ENCODE measurements at regions not wholly inside any gene's neighbourhood (a gene's known extent, or its start where the extent isn't known, plus 50 kb on each side); places are given as distances from the start of the nearest gene placed in this dataset.

- TF ChIP-seq CTCF (IDR thresholded peaks at IDR 0.05; ENCODE audit: insufficient read depth, low read length) (no peak), GABPA (IDR thresholded peaks at IDR 0.05; ENCODE audit: low read depth) (no peak), REST (IDR thresholded peaks at IDR 0.05; ENCODE audit: insufficient replicate concordance, low read depth) (no peak), POLR2AphosphoS5 (IDR thresholded peaks at IDR 0.05; ENCODE audit: low read depth) (no peak), SPI1 (IDR thresholded peaks at IDR 0.05; ENCODE audit: borderline replicate concordance, low read depth) (no peak)
These were observed 193.9 kb upstream of the MVB12B start for GRCh38 chr9:126132746-126133145.

Data from HL-60 (cell line).